OCI-LY7 (cell line): ENCODE measurements at regions not wholly inside any gene's neighbourhood (a gene's known extent, or its start where the extent isn't known, plus 50 kb on each side); places are given as distances from the start of the nearest gene placed in this dataset.

ENCODE experiments used
- EZH2phosphoT487 ChIP-seq: fragments of 200-600 bp; sonication (generic); IDR thresholded peaks from 2 replicates; pipeline ENCODE4 v1.6.1; 2018; ENCODE audit warnings: low read depth, borderline replicate concordance, mild to moderate bottlenecking, mixed run types, antibody characterized with exemption, low read length, moderate library complexity, mixed read lengths
- TF ChIP-seq, protein P1 (sequence below): fragments of 200-600 bp; sonication (generic); conservative IDR thresholded peaks from 2 replicates; pipeline ENCODE4 v1.5.1; 2014; ENCODE audit warnings: mild to moderate bottlenecking, antibody characterized with exemption, low read length, moderate library complexity, mixed read lengths

DNA sequence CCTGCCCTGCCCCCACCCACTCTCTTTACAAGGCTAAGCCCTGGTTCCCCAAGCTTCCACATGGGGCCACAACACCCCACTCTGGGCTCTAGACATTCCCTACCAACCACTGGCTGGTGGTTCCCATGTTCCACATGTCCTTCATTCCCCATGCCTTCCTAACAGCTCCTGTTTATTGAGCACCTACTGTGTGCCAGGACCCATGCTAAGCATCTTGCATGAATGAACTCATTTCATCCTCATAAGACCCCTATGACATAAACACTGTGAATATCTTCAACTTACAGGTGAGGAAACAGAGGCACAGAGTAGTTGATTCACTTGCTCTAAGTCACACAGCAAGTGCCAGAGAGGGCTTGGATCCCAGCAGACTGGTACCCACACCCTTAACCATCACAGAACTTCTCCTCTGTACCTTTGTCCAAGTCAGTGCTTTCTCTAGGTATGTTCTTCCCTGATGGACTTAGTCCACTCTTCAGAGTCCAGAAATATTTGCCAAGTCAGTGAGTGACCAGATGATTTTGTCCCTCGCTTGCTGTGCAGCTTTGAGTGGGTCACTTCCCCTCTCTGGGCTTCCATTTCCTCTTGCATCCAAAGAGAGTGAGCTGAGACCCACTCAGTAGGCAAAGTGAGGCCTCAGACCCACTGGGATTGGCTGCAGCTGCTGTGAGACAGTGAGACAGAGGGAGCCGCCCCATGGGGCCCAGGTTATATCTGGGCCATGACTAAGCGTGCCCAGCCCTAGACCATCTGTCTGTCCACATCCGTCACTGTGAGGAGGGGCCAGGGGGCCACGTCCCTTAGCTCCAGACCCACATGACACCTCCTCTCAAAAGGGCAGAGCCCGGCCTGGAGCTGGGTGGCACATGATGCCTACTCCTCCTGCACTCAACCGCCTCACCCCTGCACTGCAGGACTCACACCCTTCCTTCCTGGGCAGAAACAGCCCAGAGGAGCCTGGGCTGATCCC is 132.4 kb downstream of the MN1 start:
- TF ChIP-seq, protein P1, sequence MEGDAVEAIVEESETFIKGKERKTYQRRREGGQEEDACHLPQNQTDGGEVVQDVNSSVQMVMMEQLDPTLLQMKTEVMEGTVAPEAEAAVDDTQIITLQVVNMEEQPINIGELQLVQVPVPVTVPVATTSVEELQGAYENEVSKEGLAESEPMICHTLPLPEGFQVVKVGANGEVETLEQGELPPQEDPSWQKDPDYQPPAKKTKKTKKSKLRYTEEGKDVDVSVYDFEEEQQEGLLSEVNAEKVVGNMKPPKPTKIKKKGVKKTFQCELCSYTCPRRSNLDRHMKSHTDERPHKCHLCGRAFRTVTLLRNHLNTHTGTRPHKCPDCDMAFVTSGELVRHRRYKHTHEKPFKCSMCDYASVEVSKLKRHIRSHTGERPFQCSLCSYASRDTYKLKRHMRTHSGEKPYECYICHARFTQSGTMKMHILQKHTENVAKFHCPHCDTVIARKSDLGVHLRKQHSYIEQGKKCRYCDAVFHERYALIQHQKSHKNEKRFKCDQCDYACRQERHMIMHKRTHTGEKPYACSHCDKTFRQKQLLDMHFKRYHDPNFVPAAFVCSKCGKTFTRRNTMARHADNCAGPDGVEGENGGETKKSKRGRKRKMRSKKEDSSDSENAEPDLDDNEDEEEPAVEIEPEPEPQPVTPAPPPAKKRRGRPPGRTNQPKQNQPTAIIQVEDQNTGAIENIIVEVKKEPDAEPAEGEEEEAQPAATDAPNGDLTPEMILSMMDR = no peak
- no peak for TF ChIP-seq EZH2phosphoT487
